C4-2B (cell line): ENCODE measurements at regions not wholly inside any gene's neighbourhood (a gene's known extent, or its start where the extent isn't known, plus 50 kb on each side); places are given as distances from the start of the nearest gene placed in this dataset.

Experiments used
- ZFX ChIP-seq: fragments of 450-650 bp; IDR thresholded peaks from 2 replicates; pipeline ENCODE4 v1.6.1; 2017
- TF ChIP-seq, protein P1 (sequence below): fragments of 450-650 bp; conservative IDR thresholded peaks from 2 replicates; pipeline ENCODE4 v1.5.1; 2017; ENCODE audit warnings: mild to moderate bottlenecking

GRCh38 chr6:148138573-148138972, 204.1 kb upstream of the SASH1 start:
- no peak for TF ChIP-seq ZFX
- TF ChIP-seq, protein P1, sequence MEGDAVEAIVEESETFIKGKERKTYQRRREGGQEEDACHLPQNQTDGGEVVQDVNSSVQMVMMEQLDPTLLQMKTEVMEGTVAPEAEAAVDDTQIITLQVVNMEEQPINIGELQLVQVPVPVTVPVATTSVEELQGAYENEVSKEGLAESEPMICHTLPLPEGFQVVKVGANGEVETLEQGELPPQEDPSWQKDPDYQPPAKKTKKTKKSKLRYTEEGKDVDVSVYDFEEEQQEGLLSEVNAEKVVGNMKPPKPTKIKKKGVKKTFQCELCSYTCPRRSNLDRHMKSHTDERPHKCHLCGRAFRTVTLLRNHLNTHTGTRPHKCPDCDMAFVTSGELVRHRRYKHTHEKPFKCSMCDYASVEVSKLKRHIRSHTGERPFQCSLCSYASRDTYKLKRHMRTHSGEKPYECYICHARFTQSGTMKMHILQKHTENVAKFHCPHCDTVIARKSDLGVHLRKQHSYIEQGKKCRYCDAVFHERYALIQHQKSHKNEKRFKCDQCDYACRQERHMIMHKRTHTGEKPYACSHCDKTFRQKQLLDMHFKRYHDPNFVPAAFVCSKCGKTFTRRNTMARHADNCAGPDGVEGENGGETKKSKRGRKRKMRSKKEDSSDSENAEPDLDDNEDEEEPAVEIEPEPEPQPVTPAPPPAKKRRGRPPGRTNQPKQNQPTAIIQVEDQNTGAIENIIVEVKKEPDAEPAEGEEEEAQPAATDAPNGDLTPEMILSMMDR: no peak
